Neural cell (in vitro differentiated cells): ENCODE measurements at regions not wholly inside any gene's neighbourhood (a gene's known extent, or its start where the extent isn't known, plus 50 kb on each side); places are given as distances from the start of the nearest gene placed in this dataset.

Experiments used
- H2AFZ ChIP-seq: fragments of 200-600, 300-800 bp; sonication (generic), shearing (Covaris generic); 2 replicates; pipeline ENCODE4 v1.6.0; 2014; ENCODE audit warnings: low read depth, mild to moderate bottlenecking, antibody characterized with exemption, low read length, moderate library complexity
- H3F3A ChIP-seq: fragments of 200-600 bp; shearing (Covaris generic); 2 replicates; pipeline ENCODE4 v1.6.1; 2016; ENCODE audit warnings: mild to moderate bottlenecking, moderate library complexity, mixed read lengths, antibody characterized with exemption, low read length; ENCODE audit not compliant: insufficient read depth, poor library complexity, severe bottlenecking
- H3K27ac ChIP-seq: fragments of 200-600, 300-800 bp; sonication (generic), shearing (Covaris generic); 2 replicates; pipeline ENCODE4 v1.5.1; 2014; ENCODE audit warnings: mild to moderate bottlenecking, low read length, moderate library complexity
- H3K27me3 ChIP-seq: fragments of 300-800, 200-600 bp; sonication (generic), shearing (Covaris generic); 2 replicates; pipeline ENCODE4 v1.6.0; 2014; ENCODE audit warnings: mild to moderate bottlenecking, low read depth, low read length, moderate library complexity; ENCODE audit not compliant: insufficient read depth
- H3K36me3 ChIP-seq: fragments of 300-800, 200-600 bp; sonication (generic), shearing (Covaris generic); 2 replicates; pipeline ENCODE4 v1.5.1; 2014; ENCODE audit warnings: mild to moderate bottlenecking, antibody characterized with exemption, low read length, moderate library complexity; ENCODE audit not compliant: insufficient read depth
- H3K4me2 ChIP-seq: fragments of 300-800, 200-600 bp; sonication (generic), shearing (Covaris generic); 2 replicates; pipeline ENCODE4 v1.6.0; 2014; ENCODE audit warnings: mild to moderate bottlenecking, low read length
- H3K4me3 ChIP-seq: fragments of 300-800, 200-600 bp; sonication (generic), shearing (Covaris generic); 2 replicates; pipeline ENCODE4 v1.5.1; 2014; ENCODE audit warnings: mild to moderate bottlenecking, low read length, moderate library complexity
- H3K79me2 ChIP-seq: fragments of 200-600 bp; shearing (Covaris generic); replicated peaks from 2 replicates; pipeline ENCODE4 v1.6.0; 2014; ENCODE audit warnings: mild to moderate bottlenecking, low read length, moderate library complexity; ENCODE audit not compliant: insufficient read depth
- H3K9ac ChIP-seq: fragments of 300-800, 200-600 bp; sonication (generic), shearing (Covaris generic); 2 replicates; pipeline ENCODE4 v1.6.1; 2016; ENCODE audit warnings: mild to moderate bottlenecking, low read length, mixed read lengths
- H3K9me2 ChIP-seq: fragments of 200-600 bp; shearing (Covaris generic); 2 replicates; pipeline ENCODE4 v1.6.1; 2016; ENCODE audit warnings: mild to moderate bottlenecking, low read length, mixed read lengths; ENCODE audit not compliant: insufficient read depth
- H3K9me3 ChIP-seq: fragments of 200-600, 300-800 bp; sonication (generic), shearing (Covaris generic); 2 replicates; pipeline ENCODE4 v1.6.1; 2016; ENCODE audit warnings: mild to moderate bottlenecking, mixed run types, low read length, moderate library complexity, mixed read lengths
- H4K20me1 ChIP-seq: fragments of 200-600 bp; shearing (Covaris generic); 2 replicates; pipeline ENCODE4 v1.6.1; 2016; ENCODE audit warnings: mild to moderate bottlenecking, mixed run types; ENCODE audit not compliant: insufficient read depth
- CTCF ChIP-seq: fragments of 450-650 bp; IDR thresholded peaks from 2 replicates; pipeline ENCODE4 v1.5.1; 2014; ENCODE audit warnings: antibody characterized with exemption, mild to moderate bottlenecking, moderate library complexity; ENCODE audit not compliant: poor library complexity, severe bottlenecking
- EP300 ChIP-seq: fragments of 450-650 bp; conservative IDR thresholded peaks from 2 replicates; pipeline ENCODE4 v1.6.1; 2014; ENCODE audit warnings: antibody characterized with exemption, mild to moderate bottlenecking, moderate library complexity; ENCODE audit not compliant: poor library complexity, severe bottlenecking
- EZH2 ChIP-seq: fragments of 200-600, 300-800 bp; shearing (Covaris generic), sonication (generic); IDR thresholded peaks from 2 replicates; pipeline ENCODE4 v1.6.1; 2014; ENCODE audit warnings: antibody characterized with exemption, low read length, borderline replicate concordance, mild to moderate bottlenecking; ENCODE audit not compliant: insufficient read depth, poor library complexity, severe bottlenecking
- MXI1 ChIP-seq: fragments of 450-650 bp; conservative IDR thresholded peaks from 2 replicates; pipeline ENCODE4 v1.6.1; 2014; ENCODE audit warnings: antibody characterized with exemption, mild to moderate bottlenecking; ENCODE audit not compliant: poor library complexity, severe bottlenecking
- POLR2AphosphoS5 ChIP-seq: IDR thresholded peaks from 2 replicates; pipeline ENCODE4 v1.6.1; 2012
- RAD21 ChIP-seq: fragments of 450-650 bp; conservative IDR thresholded peaks from 2 replicates; pipeline ENCODE4 v1.6.1; 2014; ENCODE audit warnings: antibody characterized with exemption, mild to moderate bottlenecking, moderate library complexity
- REST ChIP-seq: IDR thresholded peaks from 2 replicates; pipeline ENCODE4 v1.6.1; 2012; ENCODE audit warnings: borderline replicate concordance
- SMC3 ChIP-seq: fragments of 450-650 bp; conservative IDR thresholded peaks from 2 replicates; pipeline ENCODE4 v1.6.1; 2014; ENCODE audit warnings: antibody characterized with exemption, mild to moderate bottlenecking, moderate library complexity; ENCODE audit not compliant: poor library complexity
- TAF1 ChIP-seq: IDR thresholded peaks from 2 replicates; pipeline ENCODE4 v1.6.1; 2012; ENCODE audit warnings: low read depth

DNA sequence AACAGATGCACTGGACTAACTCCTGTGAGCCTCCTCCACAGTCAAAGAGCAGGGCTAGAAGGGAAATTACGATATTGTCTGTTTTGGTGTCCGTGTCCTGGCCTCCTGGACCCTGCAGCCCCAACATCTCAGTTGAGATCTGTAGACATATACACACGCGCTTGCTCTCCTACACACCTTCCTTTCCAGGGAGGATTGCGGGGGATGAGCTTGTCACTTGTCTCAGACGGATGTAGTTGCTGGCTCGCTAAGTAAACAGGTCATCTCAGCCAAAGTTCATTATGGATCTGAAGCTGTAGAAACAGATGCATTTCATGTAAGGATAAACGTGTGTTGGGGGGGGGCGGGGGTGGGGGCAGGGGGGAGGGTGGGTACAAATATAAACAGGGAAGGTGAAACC, 549.3 kb downstream of the CCDC171 start:
- H3F3A ChIP-seq: no peaks in the 10 kb centered on the region
- H3K9me3 ChIP-seq: no peaks in the 10 kb centered on the region
- no peak overlapping the region for H3K4me3 ChIP-seq
- no peak overlapping the region for H3K9ac ChIP-seq
- H3K27me3 ChIP-seq: no peaks in the 10 kb centered on the region
- no peak overlapping the region for H3K4me2 ChIP-seq
- no peaks in the 10 kb centered on the region for H4K20me1 ChIP-seq
- no peaks in the 10 kb centered on the region for H3K36me3 ChIP-seq
- no peaks in the 10 kb centered on the region for H3K79me2 ChIP-seq
- H2AFZ ChIP-seq: no peak overlapping the region
- H3K27ac ChIP-seq: no peak overlapping the region
- no peaks in the 10 kb centered on the region for H3K9me2 ChIP-seq
- no peak for TF ChIP-seq TAF1
- TF ChIP-seq POLR2AphosphoS5: no peak
- no peak for TF ChIP-seq CTCF
- TF ChIP-seq EP300: no peak
- no peak for TF ChIP-seq SMC3
- no peak for TF ChIP-seq EZH2
- no peak for TF ChIP-seq MXI1
- TF ChIP-seq REST: no peak
- no peak for TF ChIP-seq RAD21

GRCh38 chr9:16103620-16104397, 551.0 kb downstream of the CCDC171 start:
- no peak overlapping the region for H2AFZ ChIP-seq
- TF ChIP-seq RAD21: no peak
- TF ChIP-seq TAF1: no peak
- TF ChIP-seq EP300: no peak
- TF ChIP-seq CTCF: no peak
- no peak for TF ChIP-seq EZH2
- TF ChIP-seq POLR2AphosphoS5: no peak
- TF ChIP-seq SMC3: no peak
- TF ChIP-seq MXI1: no peak

More at GRCh38 chr9:16103620-16104397, 551.0 kb downstream of the CCDC171 start:
- H3K4me3 ChIP-seq: no peak overlapping the region
- H3K36me3 ChIP-seq: no peaks in the 10 kb centered on the region
- no peak overlapping the region for H3K27ac ChIP-seq
- no peaks in the 10 kb centered on the region for H3K27me3 ChIP-seq
- no peaks in the 10 kb centered on the region for H3K9me2 ChIP-seq
- no peak overlapping the region for H3K9ac ChIP-seq
- no peaks in the 10 kb centered on the region for H4K20me1 ChIP-seq
- H3F3A ChIP-seq: no peaks in the 10 kb centered on the region
- no peak overlapping the region for H3K4me2 ChIP-seq
- no peaks in the 10 kb centered on the region for H3K9me3 ChIP-seq
- H3K79me2 ChIP-seq: no peaks in the 10 kb centered on the region
